ENCODE measurements at regions not wholly inside any gene's neighbourhood (a gene's known extent, or its start where the extent isn't known, plus 50 kb on each side); places are given as distances from the start of the nearest gene placed in this dataset.

DNA sequence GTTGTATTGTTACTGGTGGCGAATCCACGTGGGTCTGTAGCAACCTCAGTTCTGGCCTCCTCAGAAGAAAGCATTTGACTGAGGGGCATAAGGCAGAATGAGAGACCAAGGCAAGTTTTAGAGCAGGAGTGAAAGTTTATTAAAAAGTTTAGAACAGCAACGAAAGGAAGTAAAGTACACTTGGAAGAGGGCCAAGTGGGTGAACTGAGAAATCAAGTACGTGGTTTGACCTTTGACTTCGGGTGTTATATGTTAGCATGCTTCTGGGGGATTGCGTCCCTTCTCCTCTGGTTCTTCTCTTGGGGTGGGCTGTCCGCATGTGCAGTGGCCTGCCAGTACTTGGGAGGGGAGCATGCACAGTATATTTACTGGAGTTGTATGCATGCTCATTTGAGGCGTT lies 232.7 kb upstream of the GATB start:
- no peak for ATAC-seq
- TF ChIP-seq ISL1 (CRISPR knock-in tag; IDR thresholded peaks at IDR 0.05) (no peak), ZNF70 (CRISPR knock-in tag; IDR thresholded peaks at IDR 0.05) (no peak), ZFP3 (CRISPR knock-in tag; IDR thresholded peaks at IDR 0.05) (no peak)
- TF ChIP-seq, protein P1, sequence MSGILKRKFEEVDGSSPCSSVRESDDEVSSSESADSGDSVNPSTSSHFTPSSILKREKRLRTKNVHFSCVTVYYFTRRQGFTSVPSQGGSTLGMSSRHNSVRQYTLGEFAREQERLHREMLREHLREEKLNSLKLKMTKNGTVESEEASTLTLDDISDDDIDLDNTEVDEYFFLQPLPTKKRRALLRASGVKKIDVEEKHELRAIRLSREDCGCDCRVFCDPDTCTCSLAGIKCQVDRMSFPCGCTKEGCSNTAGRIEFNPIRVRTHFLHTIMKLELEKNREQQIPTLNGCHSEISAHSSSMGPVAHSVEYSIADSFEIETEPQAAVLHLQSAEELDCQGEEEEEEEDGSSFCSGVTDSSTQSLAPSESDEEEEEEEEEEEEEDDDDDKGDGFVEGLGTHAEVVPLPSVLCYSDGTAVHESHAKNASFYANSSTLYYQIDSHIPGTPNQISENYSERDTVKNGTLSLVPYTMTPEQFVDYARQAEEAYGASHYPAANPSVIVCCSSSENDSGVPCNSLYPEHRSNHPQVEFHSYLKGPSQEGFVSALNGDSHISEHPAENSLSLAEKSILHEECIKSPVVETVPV (CRISPR knock-in tag; IDR thresholded peaks at IDR 0.05): no peak
- TF ChIP-seq, protein P2, sequence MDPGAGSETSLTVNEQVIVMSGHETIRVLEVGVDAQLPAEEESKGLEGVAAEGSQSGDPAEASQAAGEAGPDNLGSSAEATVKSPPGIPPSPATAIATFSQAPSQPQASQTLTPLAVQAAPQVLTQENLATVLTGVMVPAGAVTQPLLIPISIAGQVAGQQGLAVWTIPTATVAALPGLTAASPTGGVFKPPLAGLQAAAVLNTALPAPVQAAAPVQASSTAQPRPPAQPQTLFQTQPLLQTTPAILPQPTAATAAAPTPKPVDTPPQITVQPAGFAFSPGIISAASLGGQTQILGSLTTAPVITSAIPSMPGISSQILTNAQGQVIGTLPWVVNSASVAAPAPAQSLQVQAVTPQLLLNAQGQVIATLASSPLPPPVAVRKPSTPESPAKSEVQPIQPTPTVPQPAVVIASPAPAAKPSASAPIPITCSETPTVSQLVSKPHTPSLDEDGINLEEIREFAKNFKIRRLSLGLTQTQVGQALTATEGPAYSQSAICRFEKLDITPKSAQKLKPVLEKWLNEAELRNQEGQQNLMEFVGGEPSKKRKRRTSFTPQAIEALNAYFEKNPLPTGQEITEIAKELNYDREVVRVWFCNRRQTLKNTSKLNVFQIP (CRISPR knock-in tag; IDR thresholded peaks at IDR 0.05; ENCODE audit: borderline replicate concordance, low read depth): no peak

DNA sequence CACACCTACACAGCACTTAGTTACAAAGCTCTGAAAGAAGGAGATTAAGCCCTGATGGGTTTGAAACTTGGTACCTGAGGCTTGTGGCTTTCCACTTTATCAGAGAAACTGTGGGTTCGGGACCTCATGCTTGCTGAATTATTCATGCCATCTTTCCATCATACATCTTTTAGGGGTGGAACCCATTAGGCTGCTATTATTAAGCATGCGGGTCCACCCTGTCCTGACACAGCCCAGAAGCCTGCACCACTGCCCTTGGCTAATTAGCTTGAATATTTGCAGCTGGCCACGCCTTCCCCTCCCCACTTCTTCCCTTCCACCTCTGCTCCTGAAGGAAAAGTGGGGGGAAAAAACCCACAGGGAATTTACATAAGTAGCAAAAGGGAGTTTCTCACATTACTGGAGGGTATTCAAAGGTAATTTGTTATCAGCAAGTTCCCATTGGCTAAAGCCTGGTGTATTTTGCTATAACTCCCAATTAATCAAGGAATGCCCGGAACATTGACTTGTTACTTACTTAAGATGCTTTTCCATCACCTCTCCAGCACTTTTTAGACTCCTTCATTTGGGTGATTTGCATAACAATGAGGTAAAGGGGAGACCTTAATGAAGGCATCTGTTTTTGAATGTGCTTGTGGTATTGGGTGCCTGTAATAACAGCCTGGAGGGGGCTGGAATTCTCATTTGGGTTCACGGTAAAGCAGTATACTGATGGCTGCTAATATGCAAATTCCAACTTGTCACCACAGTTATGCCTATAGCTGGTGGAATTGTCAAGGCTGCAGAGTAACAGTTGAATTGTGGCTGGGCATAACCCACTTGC lies 231.7 kb upstream of the GATB start:
- no peak for ATAC-seq
- no peak for TF ChIP-seq RARB (CRISPR knock-in tag; IDR thresholded peaks at IDR 0.05)
- TF ChIP-seq BACH2 (CRISPR knock-in tag; IDR thresholded peaks at IDR 0.05; ENCODE audit: borderline replicate concordance): no peak
- TF ChIP-seq, protein P3, sequence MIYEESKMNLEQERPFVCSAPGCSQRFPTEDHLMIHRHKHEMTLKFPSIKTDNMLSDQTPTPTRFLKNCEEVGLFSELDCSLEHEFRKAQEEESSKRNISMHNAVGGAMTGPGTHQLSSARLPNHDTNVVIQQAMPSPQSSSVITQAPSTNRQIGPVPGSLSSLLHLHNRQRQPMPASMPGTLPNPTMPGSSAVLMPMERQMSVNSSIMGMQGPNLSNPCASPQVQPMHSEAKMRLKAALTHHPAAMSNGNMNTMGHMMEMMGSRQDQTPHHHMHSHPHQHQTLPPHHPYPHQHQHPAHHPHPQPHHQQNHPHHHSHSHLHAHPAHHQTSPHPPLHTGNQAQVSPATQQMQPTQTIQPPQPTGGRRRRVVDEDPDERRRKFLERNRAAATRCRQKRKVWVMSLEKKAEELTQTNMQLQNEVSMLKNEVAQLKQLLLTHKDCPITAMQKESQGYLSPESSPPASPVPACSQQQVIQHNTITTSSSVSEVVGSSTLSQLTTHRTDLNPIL (CRISPR knock-in tag; IDR thresholded peaks at IDR 0.05; ENCODE audit: low read depth): no peak
- TF ChIP-seq, protein P2 (CRISPR knock-in tag; IDR thresholded peaks at IDR 0.05; ENCODE audit: borderline replicate concordance, low read depth): no peak
- no peak for TF ChIP-seq ZC3H10 (CRISPR knock-in tag; IDR thresholded peaks at IDR 0.05)
- TF ChIP-seq ZFP3 (CRISPR knock-in tag; IDR thresholded peaks at IDR 0.05): no peak
- TF ChIP-seq ZNF8 (CRISPR knock-in tag; IDR thresholded peaks at IDR 0.05): no peak
- no peak for TF ChIP-seq ZFP30 (CRISPR knock-in tag; IDR thresholded peaks at IDR 0.05)
- no peak for TF ChIP-seq ESRRG (CRISPR knock-in tag; IDR thresholded peaks at IDR 0.05)
- no peak for TF ChIP-seq TCF4 (CRISPR knock-in tag; IDR thresholded peaks at IDR 0.05; ENCODE audit: borderline replicate concordance)
- no peak for TF ChIP-seq TOX (CRISPR knock-in tag; IDR thresholded peaks at IDR 0.05; ENCODE audit: borderline replicate concordance)
- no peak for TF ChIP-seq ZNF70 (CRISPR knock-in tag; IDR thresholded peaks at IDR 0.05)
- TF ChIP-seq, protein P1 (CRISPR knock-in tag; IDR thresholded peaks at IDR 0.05): no peak
- no peak for TF ChIP-seq ISL1 (CRISPR knock-in tag; IDR thresholded peaks at IDR 0.05)
- no peak for TF ChIP-seq OSR1 (CRISPR knock-in tag; IDR thresholded peaks at IDR 0.05)
- TF ChIP-seq GLIS3 (CRISPR knock-in tag; IDR thresholded peaks at IDR 0.05): no peak
- TF ChIP-seq, protein P4, sequence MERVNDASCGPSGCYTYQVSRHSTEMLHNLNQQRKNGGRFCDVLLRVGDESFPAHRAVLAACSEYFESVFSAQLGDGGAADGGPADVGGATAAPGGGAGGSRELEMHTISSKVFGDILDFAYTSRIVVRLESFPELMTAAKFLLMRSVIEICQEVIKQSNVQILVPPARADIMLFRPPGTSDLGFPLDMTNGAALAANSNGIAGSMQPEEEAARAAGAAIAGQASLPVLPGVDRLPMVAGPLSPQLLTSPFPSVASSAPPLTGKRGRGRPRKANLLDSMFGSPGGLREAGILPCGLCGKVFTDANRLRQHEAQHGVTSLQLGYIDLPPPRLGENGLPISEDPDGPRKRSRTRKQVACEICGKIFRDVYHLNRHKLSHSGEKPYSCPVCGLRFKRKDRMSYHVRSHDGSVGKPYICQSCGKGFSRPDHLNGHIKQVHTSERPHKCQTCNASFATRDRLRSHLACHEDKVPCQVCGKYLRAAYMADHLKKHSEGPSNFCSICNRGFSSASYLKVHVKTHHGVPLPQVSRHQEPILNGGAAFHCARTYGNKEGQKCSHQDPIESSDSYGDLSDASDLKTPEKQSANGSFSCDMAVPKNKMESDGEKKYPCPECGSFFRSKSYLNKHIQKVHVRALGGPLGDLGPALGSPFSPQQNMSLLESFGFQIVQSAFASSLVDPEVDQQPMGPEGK (CRISPR knock-in tag; IDR thresholded peaks at IDR 0.05; ENCODE audit: borderline replicate concordance): no peak

DNA sequence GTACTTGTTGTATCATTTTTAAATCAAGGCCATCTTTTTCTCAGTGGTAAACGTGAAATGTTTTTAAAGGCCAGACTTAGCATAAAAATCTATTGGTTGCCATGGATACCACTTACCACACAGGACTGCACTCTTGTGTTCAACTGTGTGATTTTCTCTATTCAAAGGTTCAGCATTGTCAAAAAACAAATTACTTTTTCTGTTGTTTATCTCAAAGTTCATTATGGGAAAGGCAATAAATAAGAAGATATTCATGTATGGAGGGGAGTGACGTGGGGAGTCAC lies 231.0 kb upstream of the GATB start:
- no peak for ATAC-seq
- TF ChIP-seq GLIS3 (CRISPR knock-in tag; IDR thresholded peaks at IDR 0.05): no peak
- TF ChIP-seq, protein P4 (CRISPR knock-in tag; IDR thresholded peaks at IDR 0.05; ENCODE audit: borderline replicate concordance): no peak
- no peak for TF ChIP-seq PPARA (CRISPR knock-in tag; IDR thresholded peaks at IDR 0.05; ENCODE audit: borderline replicate concordance)
- no peak for TF ChIP-seq ZFP3 (CRISPR knock-in tag; IDR thresholded peaks at IDR 0.05)
- no peak for TF ChIP-seq ZNF565 (CRISPR knock-in tag; conservative IDR thresholded peaks at IDR 0.05; ENCODE audit: low read depth)
- TF ChIP-seq CSDC2 (CRISPR knock-in tag; IDR thresholded peaks at IDR 0.05): no peak
- no peak for TF ChIP-seq ZNF8 (CRISPR knock-in tag; IDR thresholded peaks at IDR 0.05)
- TF ChIP-seq, protein P1 (CRISPR knock-in tag; IDR thresholded peaks at IDR 0.05): no peak
- no peak for TF ChIP-seq BACH2 (CRISPR knock-in tag; IDR thresholded peaks at IDR 0.05; ENCODE audit: borderline replicate concordance)
- TF ChIP-seq OSR1 (CRISPR knock-in tag; IDR thresholded peaks at IDR 0.05): no peak
- TF ChIP-seq, protein P2 (CRISPR knock-in tag; IDR thresholded peaks at IDR 0.05; ENCODE audit: borderline replicate concordance, low read depth): no peak
- no peak for TF ChIP-seq TCF4 (CRISPR knock-in tag; IDR thresholded peaks at IDR 0.05; ENCODE audit: borderline replicate concordance)
- no peak for TF ChIP-seq ARNTL (CRISPR knock-in tag; IDR thresholded peaks at IDR 0.05; ENCODE audit: borderline replicate concordance, low read depth)
- no peak for TF ChIP-seq ESRRG (CRISPR knock-in tag; IDR thresholded peaks at IDR 0.05)
